Liver (tissue), 8 donors: ENCODE measurements at regions not wholly inside any gene's neighbourhood (a gene's known extent, or its start where the extent isn't known, plus 50 kb on each side); places are given as distances from the start of the nearest gene placed in this dataset.

ENCODE experiments used
- DNase-seq: peaks from one replicate; pipeline ENCODE4 v3.0.0-alpha.2; 2017; ENCODE audit warnings: low spot score
- H3K27ac ChIP-seq, 2 donors: one replicate each; pipeline ENCODE4 v1.7.0; 2013; ENCODE audit warnings: inconsistent platforms in 2 of 2, low read length in 2 of 2, control low read depth in 1 of 2, low read depth in 1 of 2, mild to moderate bottlenecking in 1 of 2
- H3K27me3 ChIP-seq, 4 donors: one replicate each; pipeline versions ENCODE4 v1.6.1 to v1.7.0; 2013; ENCODE audit warnings: low read length in 3 of 4, inconsistent platforms in 1 of 4, mild to moderate bottlenecking in 1 of 4, moderate library complexity in 1 of 4; ENCODE audit not compliant: control insufficient read depth in 4 of 4, insufficient read depth in 4 of 4
- H3K36me3 ChIP-seq, 4 donors: one replicate each; pipeline versions ENCODE4 v1.6.1 to v1.7.0; 2013; ENCODE audit warnings: low read length in 3 of 4, mild to moderate bottlenecking in 3 of 4, low read depth in 1 of 4, moderate library complexity in 1 of 4; ENCODE audit not compliant: control insufficient read depth in 4 of 4, insufficient read depth in 3 of 4
- H3K4me1 ChIP-seq, 4 donors: one replicate each; pipeline versions ENCODE4 v1.6.1 to v1.7.0; 2013; ENCODE audit warnings: low read length in 3 of 4, mild to moderate bottlenecking in 3 of 4, moderate library complexity in 1 of 4; ENCODE audit not compliant: control insufficient read depth in 4 of 4, insufficient read depth in 4 of 4
- H3K4me3 ChIP-seq, 3 donors: one replicate each; pipeline versions ENCODE4 v1.6.1 to v1.7.0; 2013; ENCODE audit warnings: low read length in 3 of 3, control low read depth in 1 of 3, low read depth in 1 of 3, mild to moderate bottlenecking in 1 of 3
- H3K9ac ChIP-seq, 2 donors: one replicate each; pipeline ENCODE4 v1.7.0; 2013; ENCODE audit warnings: low read length in 2 of 2, mild to moderate bottlenecking in 2 of 2, moderate library complexity in 2 of 2, control low read depth in 1 of 2, low read depth in 1 of 2
- H3K9me3 ChIP-seq, 4 donors: one replicate each; pipeline versions ENCODE4 v1.6.1 to v1.7.0; 2013; ENCODE audit warnings: low read length in 3 of 4; ENCODE audit not compliant: control insufficient read depth in 4 of 4
- EGR1 ChIP-seq, 2 donors: IDR thresholded peaks; 2 replicates each; pipeline ENCODE4 v1.6.1; 2016 to 2018; ENCODE audit warnings: antibody characterized with exemption in 2 of 2, low read depth in 2 of 2
- FOXA1 ChIP-seq: IDR thresholded peaks from 2 replicates; pipeline ENCODE4 v1.6.1; 2016; ENCODE audit warnings: antibody characterized with exemption
- FOXA2 ChIP-seq: IDR thresholded peaks from 2 replicates; pipeline ENCODE4 v1.6.1; 2016; ENCODE audit warnings: antibody characterized with exemption
- GABPA ChIP-seq, 2 donors: IDR thresholded peaks in 1 of 2; conservative IDR thresholded peaks in 1 of 2; 2 replicates each; pipeline ENCODE4 v1.6.1; 2016; ENCODE audit warnings: antibody characterized with exemption in 2 of 2, mild to moderate bottlenecking in 1 of 2, moderate library complexity in 1 of 2
- HNF4A ChIP-seq, 2 donors: conservative IDR thresholded peaks; 2 replicates each; pipeline ENCODE4 v1.6.1; 2016; ENCODE audit warnings: antibody characterized with exemption in 2 of 2, mild to moderate bottlenecking in 2 of 2
- HNF4G ChIP-seq: IDR thresholded peaks from 2 replicates; pipeline ENCODE4 v1.6.1; 2016; ENCODE audit warnings: antibody characterized with exemption
- NR2F2 ChIP-seq: IDR thresholded peaks from 2 replicates; pipeline ENCODE4 v1.6.1; 2016; ENCODE audit warnings: antibody characterized with exemption
- RAD21 ChIP-seq, 2 donors: IDR thresholded peaks; 2 replicates each; pipeline ENCODE4 v1.6.1; 2016; ENCODE audit warnings: antibody characterized with exemption in 2 of 2, mild to moderate bottlenecking in 2 of 2
- RXRA ChIP-seq, 2 donors: IDR thresholded peaks; 2 replicates each; pipeline ENCODE4 v1.6.1; 2017 to 2018; ENCODE audit warnings: antibody characterized with exemption in 2 of 2, mild to moderate bottlenecking in 1 of 2
- SP1 ChIP-seq: IDR thresholded peaks from 2 replicates; pipeline ENCODE4 v1.6.1; 2018; ENCODE audit warnings: antibody characterized with exemption, mild to moderate bottlenecking
- TAF1 ChIP-seq: conservative IDR thresholded peaks from 2 replicates; pipeline ENCODE4 v1.6.1; 2016; ENCODE audit warnings: antibody characterized with exemption, mild to moderate bottlenecking
- WGBS: extraction: QIAGEN DNeasy Blood & Tissue Kit; methylation state at CpG from one replicate; pipeline ENCODE4 v1.1.7; 2013; 5-methylcytosine and 5-hydroxymethylcytosine counted together
- TF ChIP-seq, protein P1 (sequence below): IDR thresholded peaks from 2 replicates; pipeline ENCODE4 v1.6.1; 2016; ENCODE audit warnings: antibody characterized with exemption, mild to moderate bottlenecking
- TF ChIP-seq, protein P2 (sequence below): fragments of 150-350 bp; IDR thresholded peaks from 2 replicates; pipeline ENCODE4 v1.5.1; 2017; ENCODE audit warnings: improper control_type of control experiment, low read depth, low read length; ENCODE audit not compliant: missing input control
- TF ChIP-seq, protein P3 (sequence below): IDR thresholded peaks from 2 replicates; pipeline ENCODE4 v1.6.1; 2016; ENCODE audit warnings: antibody characterized with exemption
- TF ChIP-seq, protein P4 (sequence below): IDR thresholded peaks from 2 replicates; pipeline ENCODE4 v1.6.1; 2016; ENCODE audit warnings: antibody characterized with exemption
- TF ChIP-seq, protein P5 (sequence below): IDR thresholded peaks from 2 replicates; pipeline ENCODE4 v1.6.1; 2016; ENCODE audit warnings: antibody characterized with exemption
- donor health status: healthy.
- donor health status: healthy.
- donor health status: healthy.
- donor health status: healthy.
- donor health status: healthy.

DNA sequence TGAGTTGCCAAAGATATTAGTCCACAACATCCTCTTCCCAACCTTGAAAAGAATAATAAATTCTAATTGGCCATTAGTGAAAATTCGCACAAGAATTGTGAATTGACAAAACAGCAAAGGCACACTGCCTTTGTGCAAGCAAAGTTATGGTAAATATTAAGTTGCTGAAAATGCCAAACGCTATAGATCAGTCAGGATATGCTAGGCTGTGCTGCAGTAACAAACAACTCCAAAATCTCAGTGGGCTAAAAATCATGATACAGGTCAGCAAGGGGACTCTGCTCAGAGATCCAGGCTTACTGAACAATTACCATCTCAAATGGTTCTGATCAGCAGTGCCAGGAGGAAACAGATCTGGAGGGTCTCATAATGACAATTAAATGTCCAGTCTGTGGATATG lies 238.0 kb upstream of the IGF1R start:
- Histone ChIP-seq H3K9me3 (no peaks in the 10 kb centered on the region), H3K27me3 (peaks cover 0 to 4% (median 0%) of the 10 kb centered on the region in 4 donors), H3K4me1 (no peaks in the 10 kb centered on the region), H3K9ac (no peak overlapping the region), H3K27ac (no peak overlapping the region), H3K4me3 (no peak overlapping the region), H3K36me3 (no peaks in the 10 kb centered on the region)
- WGBS = 89% methylated on average over 2 of the region's 2 CpGs
- TF ChIP-seq EGR1 (IDR thresholded peaks at IDR 0.05; ENCODE audit: low read depth in 2 of 2) = no peak
- TF ChIP-seq RXRA (IDR thresholded peaks at IDR 0.05) = no peak
- no peak for TF ChIP-seq HNF4G
- TF ChIP-seq, protein P1, sequence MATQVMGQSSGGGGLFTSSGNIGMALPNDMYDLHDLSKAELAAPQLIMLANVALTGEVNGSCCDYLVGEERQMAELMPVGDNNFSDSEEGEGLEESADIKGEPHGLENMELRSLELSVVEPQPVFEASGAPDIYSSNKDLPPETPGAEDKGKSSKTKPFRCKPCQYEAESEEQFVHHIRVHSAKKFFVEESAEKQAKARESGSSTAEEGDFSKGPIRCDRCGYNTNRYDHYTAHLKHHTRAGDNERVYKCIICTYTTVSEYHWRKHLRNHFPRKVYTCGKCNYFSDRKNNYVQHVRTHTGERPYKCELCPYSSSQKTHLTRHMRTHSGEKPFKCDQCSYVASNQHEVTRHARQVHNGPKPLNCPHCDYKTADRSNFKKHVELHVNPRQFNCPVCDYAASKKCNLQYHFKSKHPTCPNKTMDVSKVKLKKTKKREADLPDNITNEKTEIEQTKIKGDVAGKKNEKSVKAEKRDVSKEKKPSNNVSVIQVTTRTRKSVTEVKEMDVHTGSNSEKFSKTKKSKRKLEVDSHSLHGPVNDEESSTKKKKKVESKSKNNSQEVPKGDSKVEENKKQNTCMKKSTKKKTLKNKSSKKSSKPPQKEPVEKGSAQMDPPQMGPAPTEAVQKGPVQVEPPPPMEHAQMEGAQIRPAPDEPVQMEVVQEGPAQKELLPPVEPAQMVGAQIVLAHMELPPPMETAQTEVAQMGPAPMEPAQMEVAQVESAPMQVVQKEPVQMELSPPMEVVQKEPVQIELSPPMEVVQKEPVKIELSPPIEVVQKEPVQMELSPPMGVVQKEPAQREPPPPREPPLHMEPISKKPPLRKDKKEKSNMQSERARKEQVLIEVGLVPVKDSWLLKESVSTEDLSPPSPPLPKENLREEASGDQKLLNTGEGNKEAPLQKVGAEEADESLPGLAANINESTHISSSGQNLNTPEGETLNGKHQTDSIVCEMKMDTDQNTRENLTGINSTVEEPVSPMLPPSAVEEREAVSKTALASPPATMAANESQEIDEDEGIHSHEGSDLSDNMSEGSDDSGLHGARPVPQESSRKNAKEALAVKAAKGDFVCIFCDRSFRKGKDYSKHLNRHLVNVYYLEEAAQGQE = no peak
- TF ChIP-seq, protein P2, sequence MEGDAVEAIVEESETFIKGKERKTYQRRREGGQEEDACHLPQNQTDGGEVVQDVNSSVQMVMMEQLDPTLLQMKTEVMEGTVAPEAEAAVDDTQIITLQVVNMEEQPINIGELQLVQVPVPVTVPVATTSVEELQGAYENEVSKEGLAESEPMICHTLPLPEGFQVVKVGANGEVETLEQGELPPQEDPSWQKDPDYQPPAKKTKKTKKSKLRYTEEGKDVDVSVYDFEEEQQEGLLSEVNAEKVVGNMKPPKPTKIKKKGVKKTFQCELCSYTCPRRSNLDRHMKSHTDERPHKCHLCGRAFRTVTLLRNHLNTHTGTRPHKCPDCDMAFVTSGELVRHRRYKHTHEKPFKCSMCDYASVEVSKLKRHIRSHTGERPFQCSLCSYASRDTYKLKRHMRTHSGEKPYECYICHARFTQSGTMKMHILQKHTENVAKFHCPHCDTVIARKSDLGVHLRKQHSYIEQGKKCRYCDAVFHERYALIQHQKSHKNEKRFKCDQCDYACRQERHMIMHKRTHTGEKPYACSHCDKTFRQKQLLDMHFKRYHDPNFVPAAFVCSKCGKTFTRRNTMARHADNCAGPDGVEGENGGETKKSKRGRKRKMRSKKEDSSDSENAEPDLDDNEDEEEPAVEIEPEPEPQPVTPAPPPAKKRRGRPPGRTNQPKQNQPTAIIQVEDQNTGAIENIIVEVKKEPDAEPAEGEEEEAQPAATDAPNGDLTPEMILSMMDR = no peak
- TF ChIP-seq GABPA (IDR thresholded peaks at IDR 0.05 in 1 of 2, conservative IDR thresholded peaks at IDR 0.05 in 1 of 2) = no peak
- TF ChIP-seq, protein P3, sequence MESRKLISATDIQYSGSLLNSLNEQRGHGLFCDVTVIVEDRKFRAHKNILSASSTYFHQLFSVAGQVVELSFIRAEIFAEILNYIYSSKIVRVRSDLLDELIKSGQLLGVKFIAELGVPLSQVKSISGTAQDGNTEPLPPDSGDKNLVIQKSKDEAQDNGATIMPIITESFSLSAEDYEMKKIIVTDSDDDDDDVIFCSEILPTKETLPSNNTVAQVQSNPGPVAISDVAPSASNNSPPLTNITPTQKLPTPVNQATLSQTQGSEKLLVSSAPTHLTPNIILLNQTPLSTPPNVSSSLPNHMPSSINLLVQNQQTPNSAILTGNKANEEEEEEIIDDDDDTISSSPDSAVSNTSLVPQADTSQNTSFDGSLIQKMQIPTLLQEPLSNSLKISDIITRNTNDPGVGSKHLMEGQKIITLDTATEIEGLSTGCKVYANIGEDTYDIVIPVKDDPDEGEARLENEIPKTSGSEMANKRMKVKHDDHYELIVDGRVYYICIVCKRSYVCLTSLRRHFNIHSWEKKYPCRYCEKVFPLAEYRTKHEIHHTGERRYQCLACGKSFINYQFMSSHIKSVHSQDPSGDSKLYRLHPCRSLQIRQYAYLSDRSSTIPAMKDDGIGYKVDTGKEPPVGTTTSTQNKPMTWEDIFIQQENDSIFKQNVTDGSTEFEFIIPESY = no peak
- no peak for TF ChIP-seq HNF4A (conservative IDR thresholded peaks at IDR 0.05)
- TF ChIP-seq FOXA1 = no peak
- TF ChIP-seq, protein P4, sequence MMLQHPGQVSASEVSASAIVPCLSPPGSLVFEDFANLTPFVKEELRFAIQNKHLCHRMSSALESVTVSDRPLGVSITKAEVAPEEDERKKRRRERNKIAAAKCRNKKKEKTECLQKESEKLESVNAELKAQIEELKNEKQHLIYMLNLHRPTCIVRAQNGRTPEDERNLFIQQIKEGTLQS = no peak
- TF ChIP-seq FOXA2 = no peak
- TF ChIP-seq, protein P5, sequence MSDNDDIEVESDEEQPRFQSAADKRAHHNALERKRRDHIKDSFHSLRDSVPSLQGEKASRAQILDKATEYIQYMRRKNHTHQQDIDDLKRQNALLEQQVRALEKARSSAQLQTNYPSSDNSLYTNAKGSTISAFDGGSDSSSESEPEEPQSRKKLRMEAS = no peak
- TF ChIP-seq NR2F2 = no peak
- no peak for DNase-seq

DNA sequence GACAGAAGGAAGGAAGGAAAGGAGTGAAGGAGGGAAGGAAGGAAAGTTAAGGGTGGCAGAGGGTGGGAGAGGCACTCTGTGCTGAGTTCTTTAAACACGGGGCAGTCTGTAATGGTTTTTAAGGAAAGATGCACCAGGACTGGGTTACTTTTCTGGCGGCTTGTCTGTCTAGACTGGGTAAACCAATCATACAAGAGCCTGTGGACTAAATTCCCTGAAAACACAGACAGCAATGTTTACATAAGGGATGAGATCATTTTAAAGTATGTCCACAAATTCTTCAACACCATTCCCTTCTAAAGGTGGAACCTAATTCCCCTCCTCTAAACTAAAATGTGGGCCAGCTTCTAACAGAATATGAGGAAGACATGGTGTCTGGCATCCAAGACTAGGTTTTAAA lies 235.5 kb upstream of the IGF1R start:
- Histone ChIP-seq H3K9me3 (no peaks in the 10 kb centered on the region), H3K27ac (no peak overlapping the region), H3K27me3 (peaks cover 0 to 6% (median 0%) of the 10 kb centered on the region in 4 donors), H3K36me3 (no peaks in the 10 kb centered on the region), H3K4me1 (peaks cover 0 to 3% (median 0%) of the 10 kb centered on the region in 4 donors), H3K4me3 (no peak overlapping the region), H3K9ac (no peak overlapping the region)
- DNase-seq = no peak
- TF ChIP-seq HNF4G (no peak), RAD21 (IDR thresholded peaks at IDR 0.05) (no peak), EGR1 (IDR thresholded peaks at IDR 0.05; ENCODE audit: low read depth in 2 of 2) (no peak), SP1 (no peak), GABPA (IDR thresholded peaks at IDR 0.05 in 1 of 2, conservative IDR thresholded peaks at IDR 0.05 in 1 of 2) (no peak), TAF1 (no peak)
- TF ChIP-seq, protein P5 = no peak
- TF ChIP-seq, protein P4 = no peak
- WGBS = 78% methylated on average over 2 of the region's 2 CpGs
